ENCODE measurements at regions not wholly inside any gene's neighbourhood (a gene's known extent, or its start where the extent isn't known, plus 50 kb on each side); places are given as distances from the start of the nearest gene placed in this dataset.

- peaks cover 7 to 14% (median 9%) of the 10 kb centered on the region in 3 donors for H3K4me1 ChIP-seq (ENCODE audit: control insufficient read depth in 3 of 3, insufficient read depth in 3 of 3, low read length in 3 of 3)
- H3K4me3 ChIP-seq (ENCODE audit: low read length in 3 of 3) = no peak overlapping the region
- no peaks in the 10 kb centered on the region for H3K9me3 ChIP-seq (ENCODE audit: control insufficient read depth in 3 of 3, low read length in 3 of 3)
- H3K27ac ChIP-seq (ENCODE audit: low read depth, low read length) = no peak overlapping the region
- no peaks in the 10 kb centered on the region for H3K36me3 ChIP-seq (ENCODE audit: control insufficient read depth in 3 of 3, insufficient read depth in 3 of 3, low read length in 3 of 3)
- no peak overlapping the region for H3K9ac ChIP-seq (ENCODE audit: low read depth in 1 of 3, low read length in 3 of 3)
- H3K27me3 ChIP-seq (ENCODE audit: control insufficient read depth in 3 of 3, insufficient read depth in 3 of 3, low read length in 3 of 3) = peaks cover 8 to 14% (median 10%) of the 10 kb centered on the region in 3 donors
Measured at GRCh38 chr10:42949287-42949686, 127.6 kb upstream of the RET start.

DNA sequence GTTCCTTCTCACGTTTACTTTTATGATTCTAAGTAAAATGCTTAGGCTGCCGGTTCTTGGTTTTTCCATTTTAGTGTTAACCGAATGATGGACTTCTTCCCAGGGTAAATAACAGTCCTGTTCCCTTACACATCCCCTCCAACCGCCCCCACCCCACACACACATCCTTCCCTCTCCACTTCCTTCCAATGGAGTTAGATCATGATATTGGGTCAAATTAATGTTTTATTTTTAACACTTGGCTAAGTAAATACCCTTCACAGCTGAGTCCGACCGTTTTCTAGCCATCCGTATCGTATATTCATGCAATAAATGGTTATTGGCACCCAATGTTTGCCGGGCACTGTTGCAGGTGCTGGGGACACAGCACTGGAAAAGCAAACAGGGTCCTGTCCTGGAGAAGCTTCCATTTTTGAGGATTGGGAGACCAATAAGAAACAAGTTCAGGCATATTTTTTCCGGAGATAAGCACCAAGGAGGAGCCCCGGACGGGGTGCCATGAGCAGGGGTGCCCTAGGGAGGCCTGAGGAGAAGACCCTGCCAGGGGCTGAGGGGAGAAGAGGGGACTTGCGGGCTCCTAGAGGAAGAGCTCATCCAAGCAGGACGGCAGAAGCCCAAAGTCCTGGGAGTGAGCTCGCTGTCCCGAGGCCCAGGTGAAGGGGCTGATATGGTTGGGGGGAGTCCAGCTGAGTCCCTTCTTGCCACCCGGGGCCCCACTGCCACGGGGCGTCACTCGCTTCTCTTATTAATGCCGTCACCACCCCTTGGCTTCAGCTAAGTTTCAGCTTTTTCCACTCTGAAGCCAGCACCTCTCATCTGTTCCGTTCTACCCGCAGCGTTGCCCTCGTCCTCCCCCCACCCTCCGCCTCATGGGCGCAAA, 126.0 kb upstream of the RET start:
- no peaks in the 10 kb centered on the region for H3K36me3 ChIP-seq (ENCODE audit: control insufficient read depth in 3 of 3, insufficient read depth in 3 of 3, low read length in 3 of 3)
- H3K4me3 ChIP-seq (ENCODE audit: low read length in 3 of 3) = no peak overlapping the region
- H3K4me1 ChIP-seq (ENCODE audit: control insufficient read depth in 3 of 3, insufficient read depth in 3 of 3, low read length in 3 of 3) = peaks cover 7 to 14% (median 9%) of the 10 kb centered on the region in 3 donors
- H3K27ac ChIP-seq (ENCODE audit: low read depth, low read length) = no peak overlapping the region
- H3K9me3 ChIP-seq (ENCODE audit: control insufficient read depth in 3 of 3, low read length in 3 of 3) = no peaks in the 10 kb centered on the region
- peaks cover 8 to 14% (median 10%) of the 10 kb centered on the region in 3 donors for H3K27me3 ChIP-seq (ENCODE audit: control insufficient read depth in 3 of 3, insufficient read depth in 3 of 3, low read length in 3 of 3)
- H3K9ac ChIP-seq (ENCODE audit: low read depth in 1 of 3, low read length in 3 of 3) = no peak overlapping the region

GRCh38 chr10:42951486-42952251, 125.2 kb upstream of the RET start:
- no peak overlapping the region for H3K9ac ChIP-seq (ENCODE audit: low read depth in 1 of 3, low read length in 3 of 3)
- peaks cover 7 to 14% (median 9%) of the 10 kb centered on the region in 3 donors for H3K4me1 ChIP-seq (ENCODE audit: control insufficient read depth in 3 of 3, insufficient read depth in 3 of 3, low read length in 3 of 3)
- H3K27ac ChIP-seq (ENCODE audit: low read depth, low read length) = no peak overlapping the region
- H3K27me3 ChIP-seq (ENCODE audit: control insufficient read depth in 3 of 3, insufficient read depth in 3 of 3, low read length in 3 of 3) = peaks cover 8 to 14% (median 10%) of the 10 kb centered on the region in 3 donors
- peak overlapping the region in 1 of 3 donors; percentile 13 for H3K4me3 ChIP-seq (ENCODE audit: low read length in 3 of 3)
- no peaks in the 10 kb centered on the region for H3K36me3 ChIP-seq (ENCODE audit: control insufficient read depth in 3 of 3, insufficient read depth in 3 of 3, low read length in 3 of 3)
- H3K9me3 ChIP-seq (ENCODE audit: control insufficient read depth in 3 of 3, low read length in 3 of 3) = no peaks in the 10 kb centered on the region

DNA sequence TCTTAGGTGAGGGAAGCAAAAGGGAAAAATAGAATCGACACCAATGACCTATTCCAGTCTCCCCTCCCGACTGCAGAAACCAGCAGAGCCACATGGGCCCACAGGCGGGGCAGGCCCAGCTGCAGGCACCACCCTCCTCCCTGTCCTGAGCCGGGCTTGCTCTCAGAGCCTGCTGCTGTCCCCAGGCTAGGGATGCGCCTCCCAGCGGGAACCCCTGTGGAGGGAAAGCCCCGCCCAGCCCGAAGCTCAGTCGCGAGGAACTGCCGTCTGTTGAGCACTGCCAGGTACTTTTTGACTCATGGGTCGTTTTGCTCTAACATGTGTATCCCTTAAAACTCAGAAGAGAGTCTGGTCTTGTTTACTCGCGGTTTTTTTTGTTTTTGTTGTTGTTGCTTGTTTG, 124.5 kb upstream of the RET start:
- peak overlapping the region in 1 of 3 donors; percentile 13 for H3K4me3 ChIP-seq (ENCODE audit: low read length in 3 of 3)
- peaks cover 8 to 14% (median 10%) of the 10 kb centered on the region in 3 donors for H3K27me3 ChIP-seq (ENCODE audit: control insufficient read depth in 3 of 3, insufficient read depth in 3 of 3, low read length in 3 of 3)
- no peaks in the 10 kb centered on the region for H3K36me3 ChIP-seq (ENCODE audit: control insufficient read depth in 3 of 3, insufficient read depth in 3 of 3, low read length in 3 of 3)
- H3K27ac ChIP-seq (ENCODE audit: low read depth, low read length) = no peak overlapping the region
- no peaks in the 10 kb centered on the region for H3K9me3 ChIP-seq (ENCODE audit: control insufficient read depth in 3 of 3, low read length in 3 of 3)
- no peak overlapping the region for H3K9ac ChIP-seq (ENCODE audit: low read depth in 1 of 3, low read length in 3 of 3)
- peaks cover 7 to 14% (median 9%) of the 10 kb centered on the region in 3 donors for H3K4me1 ChIP-seq (ENCODE audit: control insufficient read depth in 3 of 3, insufficient read depth in 3 of 3, low read length in 3 of 3)

DNA sequence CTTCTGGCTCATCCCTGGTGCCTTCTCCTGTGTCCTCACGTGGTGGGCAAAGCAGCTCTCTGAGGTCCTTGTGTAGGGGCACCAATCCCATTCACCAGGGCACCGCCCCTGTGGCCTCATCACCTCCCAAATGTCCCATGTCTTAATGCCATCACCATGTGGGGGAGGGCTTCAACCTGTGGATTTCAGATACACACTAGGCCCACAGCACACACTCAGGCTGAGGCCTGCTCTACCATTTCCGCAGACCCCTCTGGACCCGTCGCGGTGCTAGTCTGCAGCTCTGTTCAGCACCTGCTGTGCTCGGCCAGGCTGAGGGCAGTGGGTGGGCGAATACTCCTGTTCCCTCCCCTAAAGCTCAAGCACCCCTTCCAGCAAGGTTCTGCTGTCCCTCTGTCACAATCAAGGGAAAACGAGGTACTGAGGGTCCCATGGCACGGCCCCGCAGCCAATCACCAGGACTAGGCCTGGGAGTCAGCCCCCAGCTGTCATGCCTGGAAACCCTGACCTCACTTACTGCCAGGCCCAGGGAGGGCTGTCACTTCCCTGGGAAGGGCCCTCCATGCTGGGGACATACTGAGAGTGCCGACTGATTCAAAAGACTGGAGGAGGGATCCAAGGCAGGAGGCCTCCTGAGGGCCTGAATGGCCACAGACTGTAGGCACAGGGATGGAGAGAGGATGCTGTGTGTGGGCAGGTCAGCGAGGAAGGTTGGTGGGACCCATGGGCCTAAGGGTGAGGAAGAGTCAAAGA, 123.8 kb upstream of the RET start:
- H3K4me1 ChIP-seq (ENCODE audit: control insufficient read depth in 3 of 3, insufficient read depth in 3 of 3, low read length in 3 of 3) = peaks cover 7 to 14% (median 9%) of the 10 kb centered on the region in 3 donors
- no peak overlapping the region for H3K4me3 ChIP-seq (ENCODE audit: low read length in 3 of 3)
- no peak overlapping the region for H3K9ac ChIP-seq (ENCODE audit: low read depth in 1 of 3, low read length in 3 of 3)
- no peaks in the 10 kb centered on the region for H3K36me3 ChIP-seq (ENCODE audit: control insufficient read depth in 3 of 3, insufficient read depth in 3 of 3, low read length in 3 of 3)
- H3K27me3 ChIP-seq (ENCODE audit: control insufficient read depth in 3 of 3, insufficient read depth in 3 of 3, low read length in 3 of 3) = peaks cover 8 to 14% (median 10%) of the 10 kb centered on the region in 3 donors
- H3K27ac ChIP-seq (ENCODE audit: low read depth, low read length) = no peak overlapping the region
- H3K9me3 ChIP-seq (ENCODE audit: control insufficient read depth in 3 of 3, low read length in 3 of 3) = no peaks in the 10 kb centered on the region

DNA sequence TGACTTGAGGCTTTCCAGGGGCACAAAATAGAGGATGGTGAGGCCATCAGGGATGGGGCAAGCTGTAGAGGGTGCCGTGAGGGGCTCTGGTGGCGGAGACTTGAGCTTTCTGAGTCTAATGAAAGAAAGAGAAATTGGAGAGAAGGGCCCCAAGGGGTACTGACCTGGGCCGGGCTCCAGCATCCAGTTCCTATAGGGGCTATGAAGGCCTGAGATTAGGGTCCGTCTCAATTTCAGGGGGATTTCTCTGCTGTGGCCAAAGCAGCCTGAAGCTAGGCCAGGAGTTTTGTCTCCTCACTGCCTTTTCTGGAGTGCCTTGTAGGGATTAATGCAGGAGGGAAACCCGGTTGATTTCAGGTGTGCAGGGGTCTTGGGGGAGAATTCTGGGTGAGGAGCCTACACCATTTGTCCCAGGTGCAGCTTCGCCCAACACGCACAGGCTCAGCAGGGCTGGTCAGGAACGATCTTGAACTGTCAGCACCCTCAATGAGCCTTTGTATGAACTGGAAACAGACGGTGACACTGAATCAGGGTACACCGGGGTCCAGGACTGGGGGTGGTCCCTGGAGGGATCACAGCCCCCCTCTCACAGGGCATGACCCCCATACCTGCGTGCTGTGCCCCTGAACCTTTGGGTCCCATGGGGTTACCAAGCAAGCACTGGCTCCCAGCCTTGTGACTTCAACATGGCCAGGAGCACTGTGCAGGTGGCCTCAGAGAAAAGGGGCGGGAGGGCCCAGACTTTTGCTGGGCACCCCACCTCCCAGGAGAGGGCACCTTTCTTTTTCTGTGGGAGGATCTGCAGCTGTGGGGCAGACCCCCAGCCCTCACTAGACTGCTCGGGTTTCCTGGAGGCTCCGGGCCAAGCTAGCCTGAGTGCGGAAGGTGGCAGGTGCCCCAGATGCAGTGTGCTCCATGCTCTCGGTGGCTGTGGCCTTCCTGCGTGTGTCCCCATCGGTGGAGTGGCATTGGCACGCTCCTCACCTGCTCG, 122.9 kb upstream of the RET start:
- H3K9ac ChIP-seq (ENCODE audit: low read depth in 1 of 3, low read length in 3 of 3) = no peak overlapping the region
- no peaks in the 10 kb centered on the region for H3K9me3 ChIP-seq (ENCODE audit: control insufficient read depth in 3 of 3, low read length in 3 of 3)
- peaks cover 7 to 14% (median 9%) of the 10 kb centered on the region in 3 donors for H3K4me1 ChIP-seq (ENCODE audit: control insufficient read depth in 3 of 3, insufficient read depth in 3 of 3, low read length in 3 of 3)
- H3K27ac ChIP-seq (ENCODE audit: low read depth, low read length) = no peak overlapping the region
- H3K4me3 ChIP-seq (ENCODE audit: low read length in 3 of 3) = no peak overlapping the region
- no peaks in the 10 kb centered on the region for H3K36me3 ChIP-seq (ENCODE audit: control insufficient read depth in 3 of 3, insufficient read depth in 3 of 3, low read length in 3 of 3)
- peaks cover 8 to 14% (median 10%) of the 10 kb centered on the region in 3 donors for H3K27me3 ChIP-seq (ENCODE audit: control insufficient read depth in 3 of 3, insufficient read depth in 3 of 3, low read length in 3 of 3)

DNA sequence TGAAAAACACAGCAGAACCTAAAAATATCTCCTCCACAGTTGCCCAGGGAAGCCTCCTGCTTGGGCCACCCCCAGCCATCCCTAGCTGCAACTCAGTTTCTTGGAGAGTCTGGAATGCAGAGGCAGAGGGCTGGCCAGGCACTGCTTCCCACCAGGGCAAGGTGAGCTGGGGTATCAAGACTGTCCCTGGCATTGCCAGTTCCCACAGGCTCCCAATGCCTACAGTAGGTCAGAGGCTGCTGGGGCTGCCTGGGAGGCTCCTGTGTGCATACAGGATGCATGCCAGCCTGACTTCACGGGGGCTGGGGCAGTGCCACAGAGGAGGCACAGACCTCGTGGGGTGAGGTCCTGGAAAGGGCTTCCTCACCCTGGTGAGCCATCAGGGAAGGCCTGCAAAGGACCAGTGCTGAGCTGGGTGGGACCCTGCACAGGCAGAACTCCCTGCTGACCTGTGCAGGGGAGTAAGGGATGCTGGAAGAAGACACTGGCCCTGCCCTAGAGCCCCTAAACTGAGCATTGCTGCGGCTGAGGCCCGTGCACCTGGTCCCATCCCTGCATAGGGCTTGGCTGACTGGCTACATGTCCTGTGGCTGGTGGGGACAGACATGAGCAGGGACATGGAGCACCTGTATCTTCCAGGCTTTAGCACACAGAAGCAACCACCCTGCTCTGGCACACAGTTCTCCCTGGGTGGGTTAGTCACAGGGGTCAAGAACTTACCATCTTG, 121.9 kb upstream of the RET start:
- H3K36me3 ChIP-seq (ENCODE audit: control insufficient read depth in 3 of 3, insufficient read depth in 3 of 3, low read length in 3 of 3) = no peaks in the 10 kb centered on the region
- peaks cover 4 to 14% (median 10%) of the 10 kb centered on the region in 3 donors for H3K27me3 ChIP-seq (ENCODE audit: control insufficient read depth in 3 of 3, insufficient read depth in 3 of 3, low read length in 3 of 3)
- peaks cover 7 to 14% (median 12%) of the 10 kb centered on the region in 3 donors for H3K4me1 ChIP-seq (ENCODE audit: control insufficient read depth in 3 of 3, insufficient read depth in 3 of 3, low read length in 3 of 3)
- no peak overlapping the region for H3K4me3 ChIP-seq (ENCODE audit: low read length in 3 of 3)
- no peaks in the 10 kb centered on the region for H3K9me3 ChIP-seq (ENCODE audit: control insufficient read depth in 3 of 3, low read length in 3 of 3)
- H3K9ac ChIP-seq (ENCODE audit: low read depth in 1 of 3, low read length in 3 of 3) = no peak overlapping the region
- no peak overlapping the region for H3K27ac ChIP-seq (ENCODE audit: low read depth, low read length)

DNA sequence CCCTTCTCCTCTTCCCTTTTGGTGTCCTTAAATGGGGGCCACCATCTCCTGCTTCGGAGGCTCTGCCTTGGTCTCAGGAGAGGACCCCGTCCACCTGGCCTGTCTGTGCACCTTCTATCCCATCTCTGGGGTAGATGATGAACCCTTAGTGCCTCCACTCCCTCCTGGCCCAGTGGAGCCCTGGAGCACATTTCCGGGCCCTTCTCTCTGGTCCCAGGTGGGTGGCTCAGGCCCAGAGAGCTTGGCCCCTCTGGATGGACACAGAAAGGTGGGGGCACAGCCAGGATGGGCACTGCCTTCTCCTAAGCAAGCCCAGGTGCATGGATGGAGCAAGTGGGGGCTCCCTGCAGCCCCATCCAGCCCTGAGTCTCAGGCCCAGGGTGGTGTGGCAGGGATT, 121.4 kb upstream of the RET start:
- H3K4me1 ChIP-seq (ENCODE audit: control insufficient read depth in 3 of 3, insufficient read depth in 3 of 3, low read length in 3 of 3) = peaks cover 10 to 18% (median 17%) of the 10 kb centered on the region in 3 donors
- no peaks in the 10 kb centered on the region for H3K9me3 ChIP-seq (ENCODE audit: control insufficient read depth in 3 of 3, low read length in 3 of 3)
- peaks cover 4 to 14% (median 10%) of the 10 kb centered on the region in 3 donors for H3K27me3 ChIP-seq (ENCODE audit: control insufficient read depth in 3 of 3, insufficient read depth in 3 of 3, low read length in 3 of 3)
- H3K9ac ChIP-seq (ENCODE audit: low read depth in 1 of 3, low read length in 3 of 3) = no peak overlapping the region
- H3K27ac ChIP-seq (ENCODE audit: low read depth, low read length) = no peak overlapping the region
- H3K36me3 ChIP-seq (ENCODE audit: control insufficient read depth in 3 of 3, insufficient read depth in 3 of 3, low read length in 3 of 3) = no peaks in the 10 kb centered on the region
- H3K4me3 ChIP-seq (ENCODE audit: low read length in 3 of 3) = no peak overlapping the region
